ENCODE measurements at regions not wholly inside any gene's neighbourhood (a gene's known extent, or its start where the extent isn't known, plus 50 kb on each side); places are given as distances from the start of the nearest gene placed in this dataset.

DNA sequence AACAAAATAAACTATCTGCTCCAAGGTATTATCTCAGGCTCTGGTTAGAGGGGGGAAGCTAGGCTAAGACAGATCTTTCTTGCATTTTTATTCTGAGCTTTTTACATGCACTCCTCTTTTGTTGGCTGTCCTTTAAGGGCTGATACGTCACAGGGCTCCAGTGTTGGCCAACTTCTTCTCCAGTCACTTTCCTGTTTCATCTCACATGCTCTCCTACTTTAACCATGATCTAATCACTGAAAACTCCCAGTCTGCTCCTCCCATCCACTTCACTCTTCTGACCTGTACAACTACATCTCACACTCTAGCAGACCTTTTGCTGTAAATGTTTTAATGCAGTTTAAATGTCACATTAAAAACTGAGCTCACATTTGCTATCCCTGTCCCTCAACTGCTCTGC lies 510.0 kb upstream of the KLF12 start:
- DNase-seq: no peak

DNA sequence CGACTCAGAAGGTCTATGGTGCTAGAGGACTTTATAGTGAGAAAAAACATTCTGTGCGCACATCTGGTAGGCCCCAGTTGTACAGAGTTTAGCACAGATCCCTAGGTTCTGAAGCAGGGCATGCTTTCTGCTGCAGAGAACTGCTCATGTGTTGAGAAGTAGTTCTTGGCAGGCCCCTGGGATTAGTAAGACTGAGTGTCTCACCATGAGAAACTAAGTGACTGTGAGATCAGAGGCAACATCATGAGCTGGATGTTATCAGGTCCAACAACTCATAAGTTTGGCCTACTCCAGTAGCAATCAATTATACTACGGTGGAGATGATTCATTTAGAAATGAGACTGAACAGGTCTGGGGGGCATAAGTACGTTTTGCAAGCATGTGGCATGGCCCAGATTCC lies 507.4 kb upstream of the KLF12 start:
- DNase-seq: no peak

DNA sequence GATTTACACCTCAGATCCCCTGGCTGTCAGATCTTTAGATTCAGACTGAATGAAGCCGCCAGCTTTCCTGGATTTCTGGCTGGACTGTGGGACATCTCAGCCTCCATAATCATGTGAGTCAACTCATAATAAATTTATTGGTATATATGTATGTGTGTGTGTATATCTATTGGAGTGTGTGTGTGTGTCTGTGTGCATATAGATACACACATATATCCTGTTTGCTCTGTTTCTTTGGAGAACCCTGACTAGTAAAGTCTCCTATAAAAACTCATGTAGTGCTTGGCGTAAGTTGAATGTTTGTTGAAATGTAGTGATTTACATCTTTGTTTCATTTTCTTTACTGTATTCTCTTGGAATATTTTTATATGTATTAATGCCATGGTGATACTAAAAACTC lies 499.5 kb upstream of the KLF12 start:
- DNase-seq: no peak

DNA sequence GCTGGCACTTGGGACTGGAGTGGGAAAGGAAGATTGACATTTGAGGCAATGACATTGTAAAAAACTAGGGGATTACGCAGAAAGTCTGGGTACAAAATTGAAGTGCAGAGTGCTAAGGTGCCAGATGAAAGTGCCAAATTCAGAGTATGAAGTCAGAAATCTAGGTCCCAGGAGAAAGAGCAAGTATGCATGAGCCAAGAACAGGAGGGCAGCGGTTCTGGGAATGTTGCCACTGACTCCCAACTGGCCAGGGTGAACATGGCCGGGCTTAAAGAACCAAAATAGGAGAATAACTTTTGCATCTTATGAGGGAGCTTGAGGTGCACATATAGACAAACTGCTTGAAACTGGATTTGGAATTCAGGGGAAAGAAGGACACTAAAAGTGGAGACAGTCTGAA lies 495.8 kb upstream of the KLF12 start:
- no peak for DNase-seq

DNA sequence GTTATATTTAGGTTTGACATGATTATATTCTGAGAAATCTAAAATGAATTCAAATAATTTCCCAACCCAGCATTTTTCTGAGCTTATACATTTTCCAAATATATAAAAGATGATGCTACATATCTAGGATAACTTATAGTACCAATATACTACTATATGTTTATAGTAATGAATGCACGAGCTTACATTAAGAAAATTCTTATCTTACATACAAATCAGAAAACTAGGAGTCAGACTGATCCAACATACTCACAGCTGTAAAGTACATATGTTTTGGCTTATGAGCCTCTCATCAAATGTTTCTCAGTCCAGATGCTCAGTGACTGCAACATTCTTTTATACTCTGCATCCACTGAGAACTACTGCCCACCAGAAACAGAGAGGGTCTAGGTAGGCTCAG lies 491.3 kb upstream of the KLF12 start:
- DNase-seq: no peak

DNA sequence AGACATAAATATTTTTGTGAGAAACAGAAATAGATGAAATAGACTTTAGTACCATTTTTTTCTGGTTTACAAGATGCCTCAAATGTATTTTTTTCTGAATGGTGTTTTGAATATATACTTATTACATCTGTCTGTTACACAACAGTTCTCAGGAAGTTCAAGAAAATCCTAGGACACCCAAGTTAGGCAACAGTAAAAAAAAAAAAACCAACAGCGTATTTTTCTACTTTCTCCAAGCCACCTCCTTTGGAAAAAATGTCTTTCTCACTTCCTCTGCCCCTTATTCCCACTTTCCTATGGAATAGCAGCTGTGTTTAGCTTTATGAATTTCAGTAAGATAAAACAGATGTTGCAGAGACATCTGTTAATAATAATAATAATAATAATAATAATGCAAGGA lies 489.6 kb upstream of the KLF12 start:
- no peak for DNase-seq

DNA sequence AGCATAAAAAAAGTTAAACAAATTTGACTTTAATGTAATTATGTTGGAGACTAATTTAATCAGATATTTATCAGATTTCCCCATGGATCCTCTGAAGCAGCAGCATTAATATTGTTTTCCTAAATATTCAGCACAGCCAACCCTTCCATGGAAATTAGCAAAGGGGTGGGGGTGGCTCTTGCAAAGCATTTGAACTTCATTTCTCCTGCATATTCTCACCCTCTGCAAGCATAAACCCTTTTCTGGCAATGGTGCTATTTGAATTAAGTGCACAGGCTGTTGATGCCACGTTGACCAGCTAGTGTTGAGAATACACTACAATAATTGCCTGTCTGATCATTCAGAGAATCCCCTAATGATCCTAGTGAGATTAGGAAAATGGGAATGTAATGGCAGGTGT lies 488.1 kb upstream of the KLF12 start:
- DNase-seq: no peak

DNA sequence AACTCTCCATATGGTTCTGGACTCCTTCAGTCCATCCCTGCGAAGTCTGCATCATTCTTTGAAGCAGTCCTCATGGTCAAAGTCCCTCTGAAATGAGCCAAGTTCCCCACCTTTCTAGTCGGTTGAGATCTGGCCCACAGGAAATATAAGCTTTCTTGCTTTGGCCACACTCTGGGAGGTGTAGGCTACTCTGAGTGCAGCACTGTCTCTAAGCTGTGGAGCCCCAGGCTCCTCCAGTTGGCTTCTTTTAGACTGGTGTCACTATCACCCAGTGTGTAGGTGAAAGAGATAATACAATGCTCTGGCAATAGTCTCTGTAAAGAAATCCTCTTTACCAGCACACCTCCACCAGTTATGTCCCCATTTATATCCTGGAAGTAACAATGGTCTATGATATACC lies 486.5 kb upstream of the KLF12 start:
- no peak for DNase-seq

DNA sequence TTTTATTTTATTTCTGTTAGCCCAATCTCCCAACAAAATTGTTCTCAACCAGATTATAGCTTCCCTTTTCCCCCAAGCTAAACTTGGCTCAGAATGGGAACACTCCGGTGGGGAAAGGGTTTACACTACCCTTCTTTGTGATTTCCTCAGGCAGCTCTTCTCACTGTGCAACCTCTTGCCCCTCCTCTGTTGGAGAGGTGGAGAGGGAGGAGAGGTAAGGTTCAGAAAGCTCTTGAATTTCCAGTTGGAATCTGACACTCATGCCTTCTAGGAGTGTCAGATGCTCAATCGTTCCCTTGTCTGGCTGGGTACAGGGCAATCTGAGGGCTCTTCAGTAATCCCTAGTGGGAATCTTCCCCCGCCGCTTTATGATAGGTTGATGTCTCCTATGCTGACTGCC lies 486.1 kb upstream of the KLF12 start:
- no peak for DNase-seq

DNA sequence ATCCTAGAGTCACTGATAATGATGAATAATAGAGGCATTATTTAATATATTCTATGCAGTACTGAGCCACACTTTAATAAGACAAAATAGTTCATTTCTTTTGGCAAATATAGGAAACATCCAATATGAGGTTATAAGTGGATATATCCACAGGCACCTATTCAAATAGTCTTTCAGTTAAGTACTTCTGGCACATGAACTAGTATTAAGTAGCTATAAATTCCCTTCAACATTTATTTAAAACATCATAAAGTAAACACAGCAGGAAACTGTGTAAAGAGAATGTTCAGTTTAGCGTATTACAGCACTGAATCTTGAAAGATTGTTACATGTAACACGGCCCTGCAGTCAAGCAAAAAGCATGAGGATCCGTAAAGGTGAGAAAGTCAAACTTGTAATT lies 463.3 kb upstream of the KLF12 start:
- DNase-seq: no peak

DNA sequence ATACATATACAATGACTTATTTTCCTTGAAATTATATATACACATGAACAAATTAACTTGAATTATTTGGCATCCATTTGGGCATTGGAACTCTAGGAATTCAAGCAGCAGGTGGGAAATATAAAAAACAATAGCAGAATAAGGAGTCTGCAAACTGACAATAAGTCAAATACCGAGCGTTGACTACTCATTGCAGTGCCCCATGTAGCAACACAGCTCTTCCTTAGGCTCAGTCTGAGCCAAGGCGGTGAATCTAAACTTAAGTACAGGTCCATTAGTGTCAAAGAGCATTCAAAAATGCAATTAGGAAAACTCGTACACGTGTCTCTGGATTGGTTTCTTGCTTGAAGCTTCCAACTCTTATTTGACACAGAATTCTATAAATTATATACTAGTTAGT lies 462.5 kb upstream of the KLF12 start:
- no peak for DNase-seq

DNA sequence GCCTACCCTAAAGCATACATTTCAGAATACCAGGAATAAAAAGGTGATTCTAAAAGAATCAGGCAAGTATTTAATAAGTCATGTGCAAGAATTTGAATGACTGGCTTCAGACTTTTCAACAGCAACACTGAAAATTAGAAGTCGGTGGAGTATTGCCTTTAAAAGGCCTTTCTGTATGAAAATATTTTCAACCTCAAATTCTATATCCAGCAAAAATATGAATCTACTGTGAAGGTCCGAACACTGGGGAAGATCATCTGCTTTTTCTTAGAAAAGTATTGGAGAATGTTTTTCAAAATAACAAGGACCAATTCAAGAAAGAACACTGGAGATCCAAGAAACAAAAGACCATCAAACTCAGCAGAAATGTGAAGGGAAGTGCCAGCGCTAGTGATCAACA lies 459.5 kb upstream of the KLF12 start:
- no peak for DNase-seq

DNA sequence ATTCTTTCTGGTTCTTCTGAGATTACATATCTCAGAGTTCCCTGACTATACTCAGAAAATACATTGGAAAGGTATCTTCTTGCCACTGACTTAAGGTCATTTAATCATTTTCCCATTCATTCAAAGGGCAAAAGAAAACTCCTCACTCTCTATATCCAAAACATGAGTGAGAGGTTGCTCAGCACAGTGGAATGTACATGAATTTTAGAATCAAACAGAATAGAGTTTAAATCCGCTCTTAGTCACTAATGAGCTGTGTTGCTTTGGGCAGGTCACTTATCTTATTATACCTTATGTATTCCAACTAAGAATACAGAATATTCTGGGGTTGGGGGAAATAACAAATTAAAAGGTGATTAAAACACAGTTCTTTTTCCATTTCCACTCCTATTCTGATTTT lies 452.6 kb upstream of the KLF12 start:
- no peak for DNase-seq

DNA sequence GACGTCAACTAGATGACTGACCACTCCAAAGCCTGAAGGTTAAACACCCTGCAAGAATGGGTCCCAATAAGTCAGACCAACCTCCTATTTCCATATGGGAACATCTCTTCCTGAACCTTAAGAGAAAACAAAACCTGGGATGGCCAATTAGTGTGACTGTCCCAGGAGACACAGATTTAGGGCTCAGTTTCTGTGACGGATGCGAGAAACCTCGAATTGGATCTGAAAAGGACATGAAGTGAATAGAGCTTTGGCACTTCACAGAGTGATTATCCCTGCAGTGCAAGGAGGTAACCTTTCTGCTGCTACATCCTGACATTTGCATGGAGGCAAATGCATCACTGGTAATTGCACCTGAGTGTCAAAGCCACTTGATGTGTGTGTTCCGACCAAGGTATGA lies 442.2 kb upstream of the KLF12 start:
- DNase-seq: no peak

DNA sequence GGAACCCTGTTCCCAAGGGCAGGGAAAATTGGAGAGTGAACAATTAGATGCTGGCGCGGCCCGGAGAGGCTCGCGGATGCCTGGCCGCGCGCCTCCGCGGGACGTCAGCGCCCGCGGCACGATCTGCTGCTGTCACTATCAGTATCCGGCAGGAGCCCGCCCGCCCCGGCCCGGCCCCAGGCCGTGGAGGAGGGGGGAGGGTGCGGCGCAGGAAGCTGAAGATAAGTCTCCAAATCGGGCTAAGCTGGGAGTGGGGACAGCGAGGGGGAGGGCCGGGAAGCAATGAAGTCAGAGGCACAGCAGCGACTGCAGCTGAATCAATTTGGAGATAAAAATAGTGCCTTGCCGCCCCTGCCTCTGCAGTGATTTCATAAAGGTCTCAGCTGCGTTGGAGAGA lies 441.5 kb upstream of the KLF12 start:
- DNase-seq: peak; percentile 69

DNA sequence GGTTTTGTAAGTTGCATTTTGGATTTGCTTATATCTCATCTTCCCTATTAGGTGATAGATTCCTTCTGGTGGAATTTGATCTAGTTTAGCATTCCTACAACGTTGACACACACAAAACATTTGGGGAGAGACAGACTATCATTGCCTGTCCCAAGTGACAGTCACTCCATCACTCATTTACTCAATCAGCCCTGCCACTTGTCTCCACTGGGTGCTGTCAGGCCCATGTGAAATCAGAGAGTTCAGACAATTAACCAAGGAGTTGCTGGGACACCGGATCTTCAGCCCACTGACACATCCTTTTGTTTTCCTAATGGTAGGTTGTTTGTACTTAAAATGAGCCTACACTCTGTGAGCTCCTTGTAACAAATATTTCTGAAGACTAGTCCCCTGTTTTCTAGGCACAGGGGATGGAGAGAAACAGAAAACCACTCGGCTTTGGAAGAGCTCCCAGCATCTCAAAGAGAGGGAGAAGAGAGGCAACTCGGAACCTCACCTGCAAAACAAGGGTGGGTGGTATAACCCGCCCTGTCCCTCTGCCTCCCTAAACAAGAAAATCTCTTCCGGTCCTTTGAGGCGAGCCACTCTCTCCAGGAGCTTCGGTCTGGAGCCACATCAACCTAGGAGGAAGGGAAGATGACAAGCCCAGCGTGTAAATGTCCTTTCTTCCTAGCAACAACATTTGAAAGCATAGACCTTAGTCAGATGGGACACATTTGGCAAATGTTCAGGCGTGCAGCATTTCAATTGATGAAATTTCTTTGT lies 440.9 kb upstream of the KLF12 start:
- DNase-seq: peak; percentile 1

DNA sequence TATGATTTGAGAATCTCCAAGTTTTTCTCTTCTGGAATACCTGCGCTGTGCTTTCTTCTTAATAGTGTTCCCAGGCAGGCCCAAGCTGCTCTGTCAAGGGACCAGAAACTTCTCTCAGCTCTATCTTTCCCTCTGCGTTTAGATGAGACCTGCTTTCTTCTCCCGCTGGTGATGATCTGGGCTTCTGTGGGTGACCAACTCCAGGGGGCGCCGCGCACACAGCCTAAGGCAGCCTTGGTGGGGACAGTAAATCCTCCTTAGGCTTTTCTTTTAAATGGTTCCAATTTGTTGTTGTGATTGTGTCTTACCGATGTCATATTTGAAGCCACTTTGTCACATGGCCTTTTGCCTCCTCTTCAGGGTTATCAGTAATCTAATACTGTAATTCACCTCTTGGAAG lies 439.4 kb upstream of the KLF12 start:
- peak; percentile 25 for DNase-seq

DNA sequence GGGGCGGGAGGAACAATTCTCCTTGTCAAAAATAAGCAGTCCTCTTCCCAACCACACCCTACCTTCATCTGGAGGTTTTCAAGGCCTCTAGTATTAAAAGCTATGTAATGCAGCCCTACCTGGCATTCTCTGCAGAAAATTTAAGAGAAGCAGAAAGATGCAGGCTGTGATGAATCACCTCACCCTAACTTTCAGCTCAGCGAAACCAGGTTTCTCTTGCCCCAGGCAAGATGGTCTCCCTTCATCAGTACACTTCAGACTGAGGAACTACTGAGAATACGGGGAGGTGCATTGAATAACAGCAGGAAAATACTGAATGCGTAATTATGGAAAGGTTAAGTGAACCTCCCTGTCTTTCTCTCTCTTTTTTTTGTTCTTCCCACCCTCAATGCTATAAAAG lies 437.6 kb upstream of the KLF12 start:
- DNase-seq: no peak

DNA sequence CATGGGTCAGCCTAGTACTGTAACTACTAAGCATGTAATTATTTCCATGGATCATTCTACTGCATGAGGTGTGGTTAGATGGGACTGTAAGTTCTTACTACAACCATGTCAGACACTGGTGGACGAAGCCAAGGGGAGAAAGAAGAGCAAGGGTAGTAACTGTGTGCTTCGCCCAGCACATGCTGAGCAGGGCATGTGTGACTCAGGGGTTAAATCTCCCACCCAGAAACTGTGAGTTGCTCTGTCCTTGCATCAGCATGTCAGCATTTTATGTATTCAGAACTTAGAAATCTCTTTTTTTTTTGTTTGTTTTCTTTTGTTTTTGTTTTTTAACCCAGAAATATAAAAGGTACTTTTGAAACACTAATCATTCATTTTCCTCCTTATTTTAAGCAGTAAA lies 436.6 kb upstream of the KLF12 start:
- DNase-seq: no peak

DNA sequence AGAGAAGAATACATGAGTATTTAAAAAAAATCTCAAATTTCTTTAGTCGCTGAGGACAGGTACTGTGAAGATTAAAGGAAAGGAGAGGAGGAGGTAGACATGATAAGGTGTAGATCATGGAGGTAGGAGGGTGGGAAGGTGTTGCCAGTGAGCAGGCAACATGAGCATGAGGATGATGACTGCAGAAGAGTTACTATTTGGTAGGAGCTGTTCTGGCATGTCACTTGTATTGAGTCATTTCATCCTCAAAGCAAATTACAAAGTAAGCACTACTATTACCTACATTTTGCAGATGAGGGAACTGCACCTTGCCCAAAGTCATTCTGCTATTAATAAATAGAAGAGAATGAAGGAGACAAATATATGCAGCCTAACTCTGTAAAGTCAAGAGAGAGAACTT lies 435.8 kb upstream of the KLF12 start:
- DNase-seq: no peak

DNA sequence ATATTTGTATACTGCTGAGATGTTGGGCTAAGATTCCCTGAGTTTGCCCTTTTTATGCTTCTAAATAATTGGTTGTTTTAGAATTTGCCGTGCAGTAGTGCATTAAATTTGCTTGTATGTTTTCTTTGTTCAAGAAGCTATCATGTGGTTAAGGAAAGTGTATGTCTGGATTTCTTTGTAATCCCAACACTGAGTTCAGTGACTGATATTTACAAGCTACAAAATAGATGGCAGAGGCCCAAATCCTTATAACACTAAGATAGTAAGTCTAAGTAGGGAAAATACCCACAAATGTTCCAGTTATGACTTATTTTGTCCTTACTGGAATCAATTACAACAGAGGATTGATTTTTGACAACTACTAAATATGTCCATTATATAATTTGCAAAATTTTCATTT lies 435.0 kb upstream of the KLF12 start:
- DNase-seq: no peak

DNA sequence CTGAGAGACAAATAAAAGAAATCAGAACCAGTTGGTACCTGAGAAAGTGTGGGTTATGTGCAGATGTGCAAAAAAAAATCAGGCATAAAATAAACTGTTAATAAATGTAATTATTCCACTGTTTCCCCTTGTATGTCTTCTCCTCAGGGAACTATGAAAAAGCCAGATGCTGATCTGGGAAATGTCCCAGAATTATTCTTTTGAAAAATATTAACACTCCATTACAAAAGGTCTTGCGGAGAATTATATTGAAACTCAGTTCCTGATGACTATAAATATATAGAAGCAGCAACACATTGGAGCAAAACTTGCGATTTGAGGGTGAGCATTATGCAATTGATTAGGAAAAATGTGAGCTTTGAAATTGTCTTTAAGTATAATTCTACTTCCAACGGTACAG lies 433.3 kb upstream of the KLF12 start:
- no peak for DNase-seq

DNA sequence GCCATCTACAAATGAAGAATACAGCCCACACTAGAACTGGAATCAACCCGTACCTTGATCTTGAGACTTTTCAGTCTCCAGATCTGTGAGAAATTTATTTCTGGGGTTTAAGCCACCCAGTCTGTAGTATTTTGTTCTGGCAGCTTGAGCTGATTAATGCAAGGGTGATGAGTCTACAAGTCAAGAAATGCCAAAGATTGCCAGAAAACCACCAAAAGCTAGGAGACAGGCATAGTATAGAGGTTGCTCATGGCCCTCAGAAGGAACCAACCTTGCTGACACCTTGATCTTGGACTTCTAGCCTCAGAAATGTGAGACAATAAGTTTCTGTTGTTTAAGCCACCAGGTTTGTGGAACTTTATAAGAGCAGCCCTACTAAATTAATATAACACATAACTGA lies 428.2 kb upstream of the KLF12 start:
- DNase-seq: no peak

DNA sequence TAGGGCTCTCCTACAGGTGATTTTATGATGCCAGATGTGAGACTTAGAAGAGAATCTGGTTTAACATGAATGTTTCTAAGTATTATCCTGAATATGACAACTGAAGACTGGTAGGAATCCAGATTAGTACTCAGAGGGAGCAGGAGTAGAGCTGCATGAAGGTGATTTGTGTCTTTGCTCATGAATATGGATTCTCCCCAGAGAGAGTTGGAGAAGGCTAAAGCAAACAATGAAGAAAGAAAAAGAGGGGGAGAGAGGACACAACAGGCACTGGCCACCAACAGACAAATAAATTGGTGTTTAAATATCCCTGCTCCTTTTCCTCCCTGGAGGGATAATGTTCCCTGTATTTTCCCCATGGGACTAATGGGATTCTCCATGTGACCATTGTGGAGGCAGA lies 427.0 kb upstream of the KLF12 start:
- no peak for DNase-seq

DNA sequence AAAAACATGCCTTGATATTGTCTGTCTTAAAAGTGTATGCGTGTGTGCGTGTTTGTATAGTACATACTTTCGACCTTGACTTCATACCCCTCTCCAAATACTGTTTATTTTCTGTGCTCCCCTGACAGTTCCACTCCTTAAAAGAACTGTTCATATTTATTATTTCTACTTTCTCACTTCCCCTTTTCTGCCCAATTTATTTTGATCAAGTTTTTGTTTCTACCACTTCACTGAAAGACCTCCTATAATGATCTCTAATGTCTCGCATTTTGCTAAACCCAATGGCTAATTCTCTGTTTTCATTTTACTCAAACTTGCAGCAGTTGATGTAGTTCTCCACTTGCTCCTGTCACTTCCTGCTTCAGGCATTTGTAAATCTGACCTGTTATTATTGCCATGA lies 426.1 kb upstream of the KLF12 start:
- DNase-seq: no peak

DNA sequence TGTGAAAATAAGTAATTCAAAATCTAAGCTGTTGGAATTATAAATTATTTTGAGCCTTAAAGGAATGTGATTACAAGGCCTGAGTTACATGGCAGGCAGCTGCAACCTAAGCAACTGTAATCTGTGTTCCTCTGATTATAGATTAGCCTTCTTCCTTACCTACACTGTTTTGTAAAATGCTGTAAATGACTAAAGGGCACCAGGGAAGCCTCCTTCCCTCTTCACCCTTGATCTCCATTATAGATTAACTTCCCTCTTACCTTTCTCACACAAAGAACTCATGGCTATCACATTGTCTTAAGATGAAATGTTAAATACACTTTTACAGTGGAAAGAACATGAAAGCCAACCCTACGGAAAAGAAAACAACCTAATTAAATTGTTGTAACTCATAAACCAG lies 423.7 kb upstream of the KLF12 start:
- DNase-seq: no peak
